HG03460 (cell line): ENCODE measurements at regions not wholly inside any gene's neighbourhood (a gene's known extent, or its start where the extent isn't known, plus 50 kb on each side); places are given as distances from the start of the nearest gene placed in this dataset.
"Not testable (repeated sequence)": the region's sequence is repeated elsewhere in the genome, so short reads cannot be mapped to it uniquely, and the experiment has no call there.

Experiments used
- ATAC-seq: cut with Tn5 transposase; IDR thresholded peaks from one replicate; pipeline ENCODE4 v1.9.1; 2021; ENCODE audit not compliant: unreplicated experiment

DNA sequence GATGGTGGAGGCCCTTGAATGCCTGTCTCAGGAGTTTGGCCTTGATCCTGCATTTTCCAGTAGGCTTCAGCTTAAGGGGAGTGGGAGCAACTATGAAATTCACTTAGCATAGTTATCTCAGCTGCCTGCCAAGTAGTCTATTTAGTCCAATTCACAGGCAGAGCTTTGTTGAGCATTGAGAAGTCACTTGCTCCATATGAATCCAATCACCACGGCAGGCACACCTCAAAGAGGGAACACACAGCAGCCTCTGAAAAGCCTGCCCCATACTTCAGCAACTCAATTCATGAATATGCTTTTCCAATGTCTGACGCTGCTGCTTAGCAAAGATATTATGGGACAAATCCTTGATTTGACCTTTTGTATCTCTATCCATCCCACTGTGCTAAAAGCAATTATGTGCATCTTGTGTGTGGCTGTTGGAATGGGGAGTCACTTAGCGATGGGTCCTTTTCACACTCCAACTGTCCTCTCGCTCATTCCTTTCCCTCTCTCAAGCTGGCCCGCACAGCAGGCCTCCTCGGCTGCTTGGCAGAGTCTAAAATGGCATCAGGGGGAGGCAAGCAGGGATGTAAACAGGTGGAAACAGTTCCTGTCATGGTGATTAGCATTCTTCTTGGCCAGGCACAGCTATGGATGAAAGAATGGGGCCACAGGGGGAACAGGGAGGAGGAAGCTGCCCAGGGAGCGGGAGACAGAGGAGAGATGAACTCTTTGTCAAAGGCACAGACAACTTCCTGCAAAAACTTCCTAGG is 56.0 kb upstream of the LRPPRC start:
- ATAC-seq, result no peak

GRCh38 chr2:44052584-44052983 is 56.8 kb upstream of the LRPPRC start:
- ATAC-seq, result no peak

GRCh38 chr2:44053052-44053451 is 57.3 kb upstream of the LRPPRC start:
- no peak for ATAC-seq

DNA sequence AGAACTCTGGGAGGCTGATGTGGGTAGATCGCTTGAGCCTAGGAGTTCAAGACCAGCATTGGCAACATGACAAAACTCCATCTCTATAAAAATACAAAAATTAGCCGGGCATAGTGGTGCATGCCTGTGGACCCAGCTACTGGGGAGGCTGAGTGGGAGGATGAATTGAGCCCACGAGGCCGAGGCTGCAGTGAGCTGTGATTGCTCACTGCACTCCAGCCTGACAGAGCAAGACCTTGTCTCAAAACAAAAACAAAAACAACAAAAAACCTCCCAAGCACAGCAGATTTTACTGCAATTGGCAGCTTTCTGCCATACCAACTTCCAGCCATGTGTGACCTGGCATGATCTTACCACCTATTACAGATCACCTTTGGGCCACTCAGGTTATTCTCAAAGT is 57.7 kb upstream of the LRPPRC start:
- no peak for ATAC-seq

DNA sequence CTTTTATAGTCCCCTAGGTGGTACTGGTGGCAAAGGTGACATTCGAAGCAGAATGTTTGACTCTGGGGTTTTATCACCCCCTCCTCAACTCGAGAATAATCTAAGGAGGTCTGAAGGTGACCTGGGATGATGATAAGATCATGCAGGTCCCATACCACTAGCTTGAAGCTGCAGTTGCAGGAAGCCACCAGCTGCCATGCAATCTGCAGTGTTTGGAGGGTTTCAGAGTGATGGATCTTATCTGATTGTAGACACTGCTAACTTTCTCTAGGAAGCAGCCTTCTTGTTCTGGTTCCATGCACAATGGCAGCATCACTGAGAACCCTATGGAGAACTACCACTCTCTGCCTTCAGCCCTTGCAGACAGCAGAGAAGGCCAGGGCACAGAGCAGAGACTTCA is 59.4 kb upstream of the LRPPRC start:
- ATAC-seq, result no peak

- ATAC-seq, result no peak
Observed at GRCh38 chr2:44055664-44056063, 59.9 kb upstream of the LRPPRC start.

DNA sequence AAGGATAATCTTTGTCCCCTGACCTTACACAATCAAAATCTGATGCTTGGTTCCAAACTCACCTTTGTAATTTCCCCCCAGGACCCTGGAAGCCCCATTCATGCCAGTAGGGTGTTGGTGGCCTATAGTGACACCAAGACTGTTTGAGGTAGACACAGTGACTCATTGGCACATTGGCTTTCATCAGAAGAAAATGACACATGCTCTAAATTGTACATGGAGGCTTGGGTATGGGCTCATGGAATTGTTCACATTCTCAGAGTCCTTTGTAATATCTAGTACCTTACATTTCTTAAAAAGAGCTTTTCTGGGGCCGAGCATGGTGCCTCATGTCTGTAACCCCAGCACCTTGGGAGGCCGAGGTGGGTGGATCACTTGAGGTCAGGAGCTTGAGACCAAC is 61.2 kb upstream of the LRPPRC start:
- no peak for ATAC-seq

GRCh38 chr2:44060286-44060685 is 64.5 kb upstream of the LRPPRC start:
- not testable (repeated sequence) for ATAC-seq

DNA sequence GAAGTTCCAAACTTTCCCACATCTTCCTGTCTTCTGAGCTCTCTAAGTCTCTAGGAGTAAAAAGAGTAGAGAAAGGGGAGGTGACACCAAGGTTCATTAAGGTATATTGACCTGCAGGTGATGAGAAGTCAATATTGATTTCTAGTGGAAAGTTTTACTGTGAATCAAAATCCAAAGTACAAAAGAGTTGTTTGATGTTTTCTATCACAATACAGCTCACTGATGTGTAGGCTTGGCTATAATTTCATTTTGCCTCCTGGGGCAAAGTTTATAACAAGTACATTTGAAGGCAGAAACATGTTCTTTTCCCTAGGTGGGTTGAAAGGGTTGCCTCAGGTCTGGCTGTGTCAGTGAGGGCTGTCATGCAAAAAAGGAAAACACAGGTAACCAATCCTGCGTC is 65.2 kb upstream of the LRPPRC start:
- no peak for ATAC-seq

GRCh38 chr2:44061469-44061868 is 65.7 kb upstream of the LRPPRC start:
- no peak for ATAC-seq

- no peak for ATAC-seq
Observed at GRCh38 chr2:44061876-44062275, 66.1 kb upstream of the LRPPRC start.

DNA sequence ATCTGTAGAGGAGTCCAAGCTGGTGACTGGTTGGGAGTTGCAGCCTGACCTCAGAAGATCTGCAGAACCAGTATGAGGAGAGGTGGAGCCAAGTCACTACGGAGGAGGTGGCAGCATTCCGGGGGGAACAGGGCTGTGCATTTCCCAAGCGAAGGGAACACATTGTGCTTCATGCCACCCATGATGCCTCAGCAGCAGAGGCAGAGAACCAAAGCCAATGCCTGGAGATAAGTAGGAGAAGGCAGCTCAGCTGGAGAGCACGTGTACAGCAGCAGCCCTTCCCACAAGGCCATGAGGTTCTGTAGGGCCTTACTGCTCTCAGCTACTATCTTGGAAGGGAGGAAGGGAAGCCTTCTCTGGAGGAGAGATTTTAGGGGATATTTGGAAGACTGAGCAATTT is 67.2 kb upstream of the LRPPRC start:
- ATAC-seq, result no peak

- not testable (repeated sequence) for ATAC-seq
Observed at GRCh38 chr2:44064281-44064680, 68.5 kb upstream of the LRPPRC start.

DNA sequence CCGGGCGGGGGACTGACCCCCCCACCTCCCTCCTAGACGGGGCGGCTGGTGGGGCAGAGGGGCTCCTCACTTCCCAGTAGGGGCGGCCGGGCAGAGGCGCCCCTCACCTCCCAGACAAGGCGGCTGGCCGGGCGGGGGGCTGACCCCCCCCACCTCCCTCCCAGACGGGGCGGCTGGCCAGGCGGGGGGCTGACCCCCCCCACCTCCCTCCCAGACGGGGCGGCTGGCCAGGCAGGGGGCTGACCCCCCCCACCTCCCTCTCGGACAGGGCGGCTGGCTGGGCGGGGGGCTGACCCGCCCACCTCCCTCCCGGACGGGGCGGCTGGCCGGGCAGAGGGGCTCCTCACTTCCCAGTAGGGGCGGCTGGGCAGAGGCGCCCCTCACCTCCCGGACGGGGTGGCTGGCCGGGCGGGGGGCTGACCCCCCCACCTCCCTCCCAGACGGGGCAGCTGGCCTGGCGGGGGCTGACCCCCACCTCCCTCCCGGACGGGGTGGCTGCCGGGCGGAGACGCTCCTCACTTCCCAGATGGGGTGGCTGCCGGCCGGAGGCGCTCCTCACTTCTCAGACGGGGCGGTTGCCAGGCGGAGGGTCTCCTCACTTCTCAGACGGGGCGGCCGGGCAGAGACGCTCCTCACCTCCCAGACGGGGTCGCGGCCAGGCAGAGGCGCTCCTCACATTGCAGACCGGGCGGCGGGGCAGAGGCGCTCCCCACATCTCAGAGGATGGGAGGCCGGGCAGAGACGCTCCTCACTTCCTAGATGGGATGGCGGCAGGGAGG is 71.4 kb upstream of the LRPPRC start:
- not testable (repeated sequence) for ATAC-seq

DNA sequence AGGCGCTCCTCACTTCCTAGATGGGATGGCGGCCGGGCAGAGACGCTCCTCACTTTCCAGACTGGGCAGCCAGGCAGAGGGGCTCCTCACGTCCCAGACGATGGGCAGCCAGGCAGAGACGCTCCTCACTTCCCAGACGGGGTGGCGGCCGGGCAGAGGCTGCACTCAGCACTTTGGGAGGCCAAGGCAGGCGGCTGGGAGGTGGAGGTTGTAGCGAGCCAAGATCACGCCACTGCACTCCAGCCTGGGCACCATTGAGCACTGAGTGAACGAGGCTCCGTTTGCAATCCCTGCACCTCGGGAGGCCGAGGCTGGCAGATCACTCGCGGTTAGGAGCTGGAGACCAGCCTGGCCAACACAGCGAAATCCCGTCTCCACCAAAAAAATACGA is 72.0 kb upstream of the LRPPRC start:
- ATAC-seq, result not testable (repeated sequence)

DNA sequence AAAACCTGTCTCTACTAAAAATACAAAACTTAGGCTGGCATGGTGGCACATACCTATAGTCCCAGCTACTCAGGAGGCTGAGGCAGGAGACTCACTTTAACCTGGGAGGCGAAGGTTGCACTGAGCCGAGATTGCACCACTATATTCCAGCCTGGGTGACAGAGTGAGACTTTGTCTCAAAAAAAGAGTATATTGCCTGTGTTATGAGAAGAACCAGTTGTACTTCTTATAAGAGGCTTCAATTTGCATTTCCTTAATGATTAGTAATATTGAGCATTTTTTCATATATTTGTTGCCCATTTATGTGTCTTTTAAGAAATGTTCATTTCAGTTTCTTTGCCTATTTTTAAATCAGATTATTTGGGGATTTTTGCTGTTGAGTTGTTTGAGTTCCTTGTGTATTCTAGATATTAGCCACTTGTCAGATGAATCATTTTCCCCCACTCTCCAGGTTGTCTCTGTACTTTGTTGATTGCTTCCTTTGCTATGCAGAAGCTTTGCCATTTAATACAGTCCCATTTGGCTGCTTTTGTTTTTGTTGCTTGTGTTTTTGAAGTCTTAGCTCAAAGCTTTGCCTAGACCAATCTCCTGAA is 75.8 kb upstream of the LRPPRC start:
- no peak for ATAC-seq

DNA sequence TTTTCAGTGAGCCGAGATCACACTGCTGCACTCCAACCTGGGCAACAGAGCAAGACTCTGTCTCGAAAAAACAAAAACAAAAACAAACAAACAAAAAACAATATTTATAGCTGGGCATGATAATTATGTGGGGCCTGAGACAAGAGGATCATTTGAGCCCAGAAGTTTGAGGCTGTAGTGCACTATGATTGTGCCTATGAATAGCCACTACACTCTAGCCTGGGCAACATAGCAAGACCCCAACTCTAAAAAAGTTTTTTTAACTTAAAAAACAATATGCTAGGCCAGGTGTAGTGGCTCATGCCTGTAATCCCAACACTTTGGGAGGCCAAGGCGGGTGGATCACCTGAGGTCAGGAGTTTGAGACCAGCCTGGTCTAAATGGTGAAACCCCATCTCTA is 77.9 kb upstream of the LRPPRC start:
- not testable (repeated sequence) for ATAC-seq

- not testable (repeated sequence) for ATAC-seq
Observed at GRCh38 chr2:44074795-44075194, 79.0 kb upstream of the LRPPRC start.

GRCh38 chr2:44075541-44075940 is 79.8 kb upstream of the LRPPRC start:
- no peak for ATAC-seq

GRCh38 chr2:44077942-44078511 is 82.2 kb upstream of the LRPPRC start:
- ATAC-seq, result no peak

DNA sequence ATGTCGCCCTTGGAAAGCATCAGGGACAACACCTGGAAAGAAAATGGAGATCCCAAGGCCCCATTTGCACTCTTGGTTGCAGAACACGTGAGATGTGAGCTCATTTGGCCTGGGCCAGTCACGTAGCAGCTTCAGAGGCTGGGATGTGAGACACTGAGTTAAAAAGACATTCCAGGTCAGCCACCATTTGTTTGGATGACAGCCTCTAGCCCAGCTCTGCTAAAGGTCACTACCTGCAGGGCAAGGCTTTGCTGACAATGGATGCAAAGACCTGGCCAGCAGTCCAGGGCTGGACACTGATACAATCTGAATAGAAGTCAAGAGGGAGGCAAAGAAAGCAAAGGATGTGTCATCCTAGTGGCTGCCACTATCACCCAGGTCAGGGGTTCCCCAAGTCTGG is 83.9 kb upstream of the LRPPRC start:
- ATAC-seq, result no peak

DNA sequence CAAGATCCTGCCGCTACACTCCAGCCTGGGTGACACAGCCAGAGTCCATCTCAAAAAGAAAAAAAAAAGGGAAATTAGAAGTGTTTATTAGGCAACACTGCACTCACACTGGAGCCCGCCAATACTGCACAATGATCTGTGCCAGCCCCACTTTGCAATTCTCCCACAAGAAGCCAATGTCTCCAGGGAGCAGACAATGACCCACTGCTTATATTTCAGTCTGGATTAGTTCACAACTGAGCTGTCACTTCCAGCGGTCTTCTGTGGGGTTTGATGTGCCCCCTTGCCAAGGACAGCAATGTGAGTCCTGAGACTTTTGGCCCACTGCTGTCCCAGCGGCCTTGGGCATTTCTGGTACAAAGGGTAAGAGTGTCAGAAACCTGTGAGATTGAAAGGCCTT is 85.6 kb upstream of the PPM1B start:
- no peak for ATAC-seq
